GM13976 (cell line): ENCODE measurements at regions not wholly inside any gene's neighbourhood (a gene's known extent, or its start where the extent isn't known, plus 50 kb on each side); places are given as distances from the start of the nearest gene placed in this dataset.
"Not testable (repeated sequence)": the region's sequence is repeated elsewhere in the genome, so short reads cannot be mapped to it uniquely, and the experiment has no call there.

Experiments used
- DNase-seq: peaks from one replicate; pipeline ENCODE4 v3.0.0; 2012; ENCODE audit warnings: low spot score
- CTCF ChIP-seq: IDR thresholded peaks from 2 replicates; pipeline ENCODE4 v1.5.1; 2012; ENCODE audit warnings: borderline replicate concordance, mild to moderate bottlenecking; ENCODE audit not compliant: insufficient read depth; ENCODE audit errors: extremely low read depth, missing control alignments, control extremely low read depth
- in situ Hi-C: fragments of 300-500 bp; cut with MboI; formaldehyde crosslinking; loops from one replicate; pipeline ENCODE4 v1.12.0; 2022; ENCODE audit warnings: low sequenced_read_pairs, mixed read lengths, inconsistent platforms; ENCODE audit not compliant: unreplicated experiment

GRCh38 chr1:208979776-208980175 is 603.7 kb upstream of the CAMK1G start:
- in situ Hi-C loops, result no loop called here
- DNase-seq, result no peak
- no peak for TF ChIP-seq CTCF

GRCh38 chr1:208980605-208981004 is 602.9 kb upstream of the CAMK1G start:
- no peak for DNase-seq
- in situ Hi-C loops, result no loop called here

GRCh38 chr1:208985231-208985630 is 598.3 kb upstream of the CAMK1G start:
- in situ Hi-C loops, result no loop called here
- no peak for TF ChIP-seq CTCF
- no peak for DNase-seq

More at GRCh38 chr1:208980605-208981004, 602.9 kb upstream of the CAMK1G start:
- no peak for TF ChIP-seq CTCF

- DNase-seq, result peak; percentile 66
- TF ChIP-seq CTCF, result no peak
- in situ Hi-C loops, result no loop called here
These were observed 594.7 kb upstream of the CAMK1G start for GRCh38 chr1:208988811-208989222.

- in situ Hi-C loops, result no loop called here
- no peak for DNase-seq
- no peak for TF ChIP-seq CTCF
These were observed 593.1 kb upstream of the CAMK1G start for GRCh38 chr1:208990456-208990855.

GRCh38 chr1:208997053-208997452 is 586.5 kb upstream of the CAMK1G start:
- DNase-seq, in situ Hi-C loops: not testable (repeated sequence)

- in situ Hi-C loops, result no loop called here
- DNase-seq, result no peak
- no peak for TF ChIP-seq CTCF
These were observed 585.7 kb upstream of the CAMK1G start for GRCh38 chr1:208997726-208998312.
